OCI-LY7 (cell line): ENCODE measurements at regions not wholly inside any gene's neighbourhood (a gene's known extent, or its start where the extent isn't known, plus 50 kb on each side); places are given as distances from the start of the nearest gene placed in this dataset.

Experiments used
- EZH2phosphoT487 ChIP-seq: fragments of 200-600 bp; sonication (generic); IDR thresholded peaks from 2 replicates; pipeline ENCODE4 v1.6.1; 2018; ENCODE audit warnings: low read depth, borderline replicate concordance, mild to moderate bottlenecking, mixed run types, antibody characterized with exemption, low read length, moderate library complexity, mixed read lengths
- TF ChIP-seq, protein P1 (sequence below): fragments of 200-600 bp; sonication (generic); conservative IDR thresholded peaks from 2 replicates; pipeline ENCODE4 v1.5.1; 2014; ENCODE audit warnings: mild to moderate bottlenecking, antibody characterized with exemption, low read length, moderate library complexity, mixed read lengths

DNA sequence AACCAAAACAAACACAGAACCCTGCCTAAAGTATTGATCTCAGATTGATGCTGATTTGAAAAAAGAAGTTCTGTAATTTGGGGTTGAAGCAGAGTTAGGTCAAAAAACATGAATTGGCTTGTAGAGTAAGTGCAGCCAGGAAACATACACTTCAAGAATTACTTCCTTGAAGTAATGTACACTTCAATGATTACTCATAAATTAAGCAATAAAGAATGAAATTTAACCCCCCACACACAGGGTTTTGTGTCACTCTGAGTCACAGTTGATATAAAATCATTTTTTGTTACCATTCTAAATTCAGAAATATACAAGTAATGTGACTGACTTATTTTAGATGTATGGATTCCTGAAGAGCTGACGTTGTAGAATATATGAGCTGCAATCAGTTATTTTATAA, 622.2 kb downstream of the POM121L12 start:
- no peak for TF ChIP-seq EZH2phosphoT487
- TF ChIP-seq, protein P1, sequence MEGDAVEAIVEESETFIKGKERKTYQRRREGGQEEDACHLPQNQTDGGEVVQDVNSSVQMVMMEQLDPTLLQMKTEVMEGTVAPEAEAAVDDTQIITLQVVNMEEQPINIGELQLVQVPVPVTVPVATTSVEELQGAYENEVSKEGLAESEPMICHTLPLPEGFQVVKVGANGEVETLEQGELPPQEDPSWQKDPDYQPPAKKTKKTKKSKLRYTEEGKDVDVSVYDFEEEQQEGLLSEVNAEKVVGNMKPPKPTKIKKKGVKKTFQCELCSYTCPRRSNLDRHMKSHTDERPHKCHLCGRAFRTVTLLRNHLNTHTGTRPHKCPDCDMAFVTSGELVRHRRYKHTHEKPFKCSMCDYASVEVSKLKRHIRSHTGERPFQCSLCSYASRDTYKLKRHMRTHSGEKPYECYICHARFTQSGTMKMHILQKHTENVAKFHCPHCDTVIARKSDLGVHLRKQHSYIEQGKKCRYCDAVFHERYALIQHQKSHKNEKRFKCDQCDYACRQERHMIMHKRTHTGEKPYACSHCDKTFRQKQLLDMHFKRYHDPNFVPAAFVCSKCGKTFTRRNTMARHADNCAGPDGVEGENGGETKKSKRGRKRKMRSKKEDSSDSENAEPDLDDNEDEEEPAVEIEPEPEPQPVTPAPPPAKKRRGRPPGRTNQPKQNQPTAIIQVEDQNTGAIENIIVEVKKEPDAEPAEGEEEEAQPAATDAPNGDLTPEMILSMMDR: no peak
